Neural progenitor cell (in vitro differentiated cells): ENCODE measurements at regions not wholly inside any gene's neighbourhood (a gene's known extent, or its start where the extent isn't known, plus 50 kb on each side); places are given as distances from the start of the nearest gene placed in this dataset.

Experiments
- DNase-seq: peaks from one replicate; pipeline ENCODE4 v3.0.0-alpha.2; 2016; ENCODE audit warnings: low spot score
- H2AFZ ChIP-seq: fragments of 200-600 bp; sonication (generic); replicated peaks from 2 replicates; pipeline ENCODE4 v1.6.1; 2016; ENCODE audit warnings: antibody characterized with exemption
- H3F3A ChIP-seq: fragments of 200-600 bp; sonication (generic); 2 replicates; pipeline ENCODE4 v1.6.1; 2016; ENCODE audit warnings: antibody characterized with exemption, low read depth
- H3K27ac ChIP-seq: fragments of 200-600 bp; sonication (generic); 2 replicates; pipeline ENCODE4 v1.5.1; 2016; ENCODE audit warnings: mild to moderate bottlenecking
- H3K27me3 ChIP-seq: fragments of 200-600 bp; sonication (generic); 2 replicates; pipeline ENCODE4 v1.6.1; 2016; ENCODE audit warnings: mild to moderate bottlenecking, moderate library complexity
- H3K36me3 ChIP-seq: fragments of 200-600 bp; sonication (generic); 2 replicates; pipeline ENCODE4 v1.5.1; 2016
- H3K4me1 ChIP-seq: fragments of 200-600 bp; sonication (generic); 2 replicates; pipeline ENCODE4 v1.6.1; 2016; ENCODE audit warnings: mixed run types
- H3K4me2 ChIP-seq: fragments of 200-600 bp; sonication (generic); 2 replicates; pipeline ENCODE4 v1.6.1; 2016
- H3K4me3 ChIP-seq: fragments of 200-600 bp; sonication (generic); 2 replicates; pipeline ENCODE4 v1.5.1; 2016
- H3K79me2 ChIP-seq: fragments of 200-600 bp; sonication (generic); 2 replicates; pipeline ENCODE4 v1.6.1; 2016; ENCODE audit warnings: low read depth
- H3K9ac ChIP-seq: fragments of 200-600 bp; sonication (generic); 2 replicates; pipeline ENCODE4 v1.6.1; 2016
- H3K9me3 ChIP-seq: fragments of 200-600 bp; sonication (generic); 2 replicates; pipeline ENCODE4 v1.5.1; 2016; ENCODE audit warnings: low read depth
- H4K20me1 ChIP-seq: fragments of 200-600 bp; sonication (generic); 2 replicates; pipeline ENCODE4 v1.6.1; 2016; ENCODE audit warnings: low read depth
- H3K27ac Mint-ChIP-seq: 3 replicates; pipeline ENCODE4 v1.8.0; 2021; ENCODE audit warnings: mixed read lengths
- H3K27me3 Mint-ChIP-seq: 2 replicates; pipeline ENCODE4 v1.8.0; 2022; ENCODE audit warnings: low read depth, mild to moderate bottlenecking, inconsistent platforms, moderate library complexity, mixed read lengths; ENCODE audit not compliant: insufficient read depth
- H3K36me3 Mint-ChIP-seq: 3 replicates; pipeline ENCODE4 v1.8.0; 2021; ENCODE audit warnings: mixed read lengths
- H3K4me1 Mint-ChIP-seq: 3 replicates; pipeline ENCODE4 v1.8.0; 2021; ENCODE audit warnings: mixed read lengths
- H3K4me3 Mint-ChIP-seq: 3 replicates; pipeline ENCODE4 v1.8.0; 2021; ENCODE audit warnings: mild to moderate bottlenecking, moderate library complexity, mixed read lengths
- H3K9me3 Mint-ChIP-seq: 3 replicates; pipeline ENCODE4 v1.8.0; 2020; ENCODE audit warnings: mixed read lengths
- EZH2 ChIP-seq: fragments of 200-600 bp; sonication (generic); IDR thresholded peaks from 2 replicates; pipeline ENCODE4 v1.6.1; 2017; ENCODE audit warnings: antibody characterized with exemption, mild to moderate bottlenecking, moderate library complexity
- EZH2phosphoT487 ChIP-seq: fragments of 200-600 bp; sonication (generic); IDR thresholded peaks from 2 replicates; pipeline ENCODE4 v1.6.1; 2017; ENCODE audit warnings: antibody characterized with exemption
- TF ChIP-seq, protein P1 (sequence below): fragments of 200-600 bp; sonication (generic); IDR thresholded peaks from 2 replicates; pipeline ENCODE4 v1.5.1; 2017; ENCODE audit warnings: antibody characterized with exemption, mild to moderate bottlenecking

GRCh38 chr5:167642181-167642580 is 649.3 kb upstream of the WWC1 start:
- Mint-ChIP-seq H3K27me3 (no peaks in the 10 kb centered on the region), H3K4me1 (peaks cover 19% of the 10 kb centered on the region), H3K9me3 (no peaks in the 10 kb centered on the region), H3K27ac (no peak overlapping the region), H3K4me3 (no peak overlapping the region), H3K36me3 (peaks cover 2% of the 10 kb centered on the region)
- H3K36me3 ChIP-seq: no peaks in the 10 kb centered on the region
- H3K27ac ChIP-seq: no peak overlapping the region
- H3K4me3 ChIP-seq: no peak overlapping the region
- H2AFZ ChIP-seq: no peak overlapping the region
- H4K20me1 ChIP-seq: no peaks in the 10 kb centered on the region
- no peaks in the 10 kb centered on the region for H3K9me3 ChIP-seq
- no peak overlapping the region for H3K4me2 ChIP-seq
- no peaks in the 10 kb centered on the region for H3K79me2 ChIP-seq
- no peak for DNase-seq
- no peak for TF ChIP-seq EZH2
- TF ChIP-seq, protein P1, sequence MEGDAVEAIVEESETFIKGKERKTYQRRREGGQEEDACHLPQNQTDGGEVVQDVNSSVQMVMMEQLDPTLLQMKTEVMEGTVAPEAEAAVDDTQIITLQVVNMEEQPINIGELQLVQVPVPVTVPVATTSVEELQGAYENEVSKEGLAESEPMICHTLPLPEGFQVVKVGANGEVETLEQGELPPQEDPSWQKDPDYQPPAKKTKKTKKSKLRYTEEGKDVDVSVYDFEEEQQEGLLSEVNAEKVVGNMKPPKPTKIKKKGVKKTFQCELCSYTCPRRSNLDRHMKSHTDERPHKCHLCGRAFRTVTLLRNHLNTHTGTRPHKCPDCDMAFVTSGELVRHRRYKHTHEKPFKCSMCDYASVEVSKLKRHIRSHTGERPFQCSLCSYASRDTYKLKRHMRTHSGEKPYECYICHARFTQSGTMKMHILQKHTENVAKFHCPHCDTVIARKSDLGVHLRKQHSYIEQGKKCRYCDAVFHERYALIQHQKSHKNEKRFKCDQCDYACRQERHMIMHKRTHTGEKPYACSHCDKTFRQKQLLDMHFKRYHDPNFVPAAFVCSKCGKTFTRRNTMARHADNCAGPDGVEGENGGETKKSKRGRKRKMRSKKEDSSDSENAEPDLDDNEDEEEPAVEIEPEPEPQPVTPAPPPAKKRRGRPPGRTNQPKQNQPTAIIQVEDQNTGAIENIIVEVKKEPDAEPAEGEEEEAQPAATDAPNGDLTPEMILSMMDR: no peak
- TF ChIP-seq EZH2phosphoT487: no peak
- no peaks in the 10 kb centered on the region for H3F3A ChIP-seq
- H3K9ac ChIP-seq: no peak overlapping the region
- H3K4me1 ChIP-seq: no peaks in the 10 kb centered on the region
- no peaks in the 10 kb centered on the region for H3K27me3 ChIP-seq

DNA sequence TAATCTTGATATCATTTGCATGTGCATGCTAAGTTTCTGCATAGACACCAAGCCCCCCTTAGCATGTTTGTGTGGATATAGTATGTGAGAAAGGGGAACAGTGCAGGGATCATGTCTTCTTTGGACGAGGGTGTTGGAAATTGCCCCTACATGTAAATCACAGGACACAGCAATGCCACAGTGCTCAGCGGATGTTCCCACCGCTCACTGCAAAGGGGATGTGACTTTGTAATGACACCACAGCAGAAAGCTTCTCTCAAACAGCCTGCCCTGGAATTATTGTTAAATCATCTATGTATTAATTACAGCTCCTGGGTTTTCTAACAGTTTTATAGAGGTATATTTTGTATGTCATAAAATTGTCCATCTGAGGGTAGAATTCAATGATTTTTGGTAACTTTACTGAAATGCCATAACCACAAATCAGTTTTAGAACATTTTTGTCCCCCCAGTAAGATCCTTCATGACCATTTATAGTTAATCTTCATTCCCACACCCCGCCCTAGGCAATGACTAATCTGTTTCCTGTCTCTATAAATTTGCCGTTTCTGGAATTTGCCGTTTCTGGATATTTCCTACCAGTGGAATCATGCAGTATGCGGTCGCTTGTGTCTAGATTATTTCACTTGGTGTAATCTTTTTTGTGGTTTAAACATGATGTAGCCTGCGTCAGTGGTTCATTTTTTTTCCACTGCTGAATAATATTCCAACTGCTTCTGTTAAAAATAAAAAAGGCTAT is 648.5 kb upstream of the WWC1 start:
- H3F3A ChIP-seq: no peaks in the 10 kb centered on the region
- no peak overlapping the region for H3K9ac ChIP-seq

GRCh38 chr5:167643631-167644280 is 647.7 kb upstream of the WWC1 start:
- H3K4me3 ChIP-seq: no peak overlapping the region
- peaks cover 26% of the 10 kb centered on the region for H3K4me1 Mint-ChIP-seq
- no peak overlapping the region for H3K9ac ChIP-seq
- H3K4me3 Mint-ChIP-seq: no peak overlapping the region
- H3K36me3 ChIP-seq: no peaks in the 10 kb centered on the region
- DNase-seq: no peak
- no peaks in the 10 kb centered on the region for H3K27me3 Mint-ChIP-seq
- H3F3A ChIP-seq: no peaks in the 10 kb centered on the region
- H3K9me3 ChIP-seq: no peaks in the 10 kb centered on the region
- no peaks in the 10 kb centered on the region for H3K4me1 ChIP-seq
- H3K36me3 Mint-ChIP-seq: peaks cover 2% of the 10 kb centered on the region
- H3K27ac Mint-ChIP-seq: no peak overlapping the region
- no peaks in the 10 kb centered on the region for H3K27me3 ChIP-seq
- H4K20me1 ChIP-seq: no peaks in the 10 kb centered on the region
- H3K4me2 ChIP-seq: no peak overlapping the region
- no peak for TF ChIP-seq EZH2
- TF ChIP-seq, protein P1: no peak
- TF ChIP-seq EZH2phosphoT487: no peak
- H3K79me2 ChIP-seq: no peaks in the 10 kb centered on the region
- no peak overlapping the region for H3K27ac ChIP-seq
- H3K9me3 Mint-ChIP-seq: no peaks in the 10 kb centered on the region
- no peak overlapping the region for H2AFZ ChIP-seq

More for the DNA sequence above, 648.5 kb upstream of the WWC1 start:
- TF ChIP-seq EZH2phosphoT487 (no peak), EZH2 (no peak)
- TF ChIP-seq, protein P1: no peak
- no peak overlapping the region for H2AFZ ChIP-seq
- H4K20me1 ChIP-seq: no peaks in the 10 kb centered on the region
- no peak overlapping the region for H3K27ac Mint-ChIP-seq
- peaks cover 2% of the 10 kb centered on the region for H3K36me3 Mint-ChIP-seq
- H3K27me3 Mint-ChIP-seq: no peaks in the 10 kb centered on the region
- H3K4me1 ChIP-seq: no peaks in the 10 kb centered on the region
- no peak overlapping the region for H3K27ac ChIP-seq
- no peaks in the 10 kb centered on the region for H3K79me2 ChIP-seq
- no peak for DNase-seq
- no peak overlapping the region for H3K4me2 ChIP-seq
- H3K9me3 Mint-ChIP-seq: no peaks in the 10 kb centered on the region
- H3K4me3 ChIP-seq: no peak overlapping the region
- H3K9me3 ChIP-seq: no peaks in the 10 kb centered on the region
- no peaks in the 10 kb centered on the region for H3K36me3 ChIP-seq
- no peak overlapping the region for H3K4me3 Mint-ChIP-seq
- H3K4me1 Mint-ChIP-seq: peaks cover 24% of the 10 kb centered on the region
- no peaks in the 10 kb centered on the region for H3K27me3 ChIP-seq
